PC-3 (cell line): ENCODE measurements at regions not wholly inside any gene's neighbourhood (a gene's known extent, or its start where the extent isn't known, plus 50 kb on each side); places are given as distances from the start of the nearest gene placed in this dataset.

Experiments used
- CTCF ChIP-seq: fragments of 300-600 bp; sonication (generic); conservative IDR thresholded peaks from 2 replicates; pipeline ENCODE4 v1.5.1; 2017; ENCODE audit warnings: antibody characterized with exemption, low read depth, mild to moderate bottlenecking, low read length
- EZH2 ChIP-seq: fragments of 300-600 bp; sonication (generic); IDR thresholded peaks from one replicate; pipeline ENCODE4 v1.6.1; 2017; ENCODE audit warnings: antibody characterized with exemption, mild to moderate bottlenecking, low read length; ENCODE audit not compliant: unreplicated experiment

DNA sequence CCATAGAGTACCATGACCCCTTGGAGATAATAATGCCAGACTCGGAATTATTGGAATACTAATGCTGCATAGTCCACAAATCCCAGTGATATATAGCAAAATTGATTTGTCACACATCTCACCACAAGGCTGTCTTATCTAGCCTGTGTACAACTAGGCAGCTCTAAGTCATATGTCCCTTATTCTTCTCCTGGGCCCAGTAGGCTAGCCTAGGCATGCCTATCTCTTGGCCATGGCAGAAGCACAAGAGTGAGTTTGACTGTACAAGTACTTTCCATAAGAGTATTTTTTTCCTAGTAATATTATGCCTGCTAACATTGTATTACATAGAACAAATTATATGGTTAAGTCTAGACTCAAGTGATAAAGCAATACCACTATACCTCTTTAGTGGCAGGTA, 1122.1 kb upstream of the SEL1L start:
- TF ChIP-seq CTCF, result no peak
- TF ChIP-seq EZH2, result no peak
